ENCODE measurements at regions not wholly inside any gene's neighbourhood (a gene's known extent, or its start where the extent isn't known, plus 50 kb on each side); places are given as distances from the start of the nearest gene placed in this dataset.
A peak's percentile ranks its signal among the peaks of the same experiment; 100 is the strongest.

DNA sequence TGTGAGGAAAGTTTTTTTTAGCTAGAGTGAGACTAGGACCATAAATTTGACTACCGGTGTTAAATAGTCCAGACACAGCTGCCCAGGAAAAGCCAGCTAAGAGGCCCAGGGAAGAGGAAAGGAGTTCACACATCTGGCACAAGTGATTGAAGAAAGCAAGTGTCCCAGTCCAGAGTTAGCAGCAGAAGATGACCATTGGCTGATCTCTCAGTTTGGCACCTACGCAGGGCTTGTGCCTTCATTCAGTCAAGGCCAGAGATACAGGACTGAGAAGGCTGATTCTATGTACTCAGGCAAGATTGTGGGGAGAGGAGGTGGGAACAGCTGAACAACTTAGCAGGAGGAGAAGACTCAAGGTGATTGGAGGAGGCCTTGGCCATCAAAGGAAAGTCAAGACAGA, 575.0 kb upstream of the KLF12 start:
- DNase-seq (ENCODE audit: low read depth) = no peak
- no peak overlapping the region for H3K4me3 ChIP-seq (ENCODE audit: low read depth, low read length)

DNA sequence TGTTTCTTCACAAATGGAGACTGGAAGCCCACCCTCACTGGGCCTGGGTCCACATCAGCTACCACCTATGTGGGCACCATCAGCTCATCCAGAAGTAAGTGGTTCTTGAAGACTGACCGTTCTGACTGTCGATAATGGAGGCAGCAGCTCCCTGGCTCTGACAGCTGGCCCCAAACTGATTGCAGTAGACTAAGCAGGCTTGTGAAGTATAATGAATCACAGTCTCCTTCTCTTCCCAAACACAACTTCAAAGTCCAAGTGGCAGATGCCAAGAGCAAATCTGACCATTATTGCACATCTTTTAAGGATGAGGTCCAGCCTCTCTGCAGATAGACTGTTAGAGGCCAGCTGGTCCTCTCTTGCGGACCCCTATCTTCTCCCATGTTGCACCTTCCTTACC, 574.4 kb upstream of the KLF12 start:
- no peak for DNase-seq (ENCODE audit: low read depth)

GRCh38 chr13:74707291-74707690, 573.1 kb upstream of the KLF12 start:
- no peak for DNase-seq (ENCODE audit: low read depth)
- no peak overlapping the region for H3K4me3 ChIP-seq (ENCODE audit: low read depth, low read length)

More for the DNA sequence above, 574.4 kb upstream of the KLF12 start:
- H3K4me3 ChIP-seq (ENCODE audit: low read depth, low read length) = no peak overlapping the region

DNA sequence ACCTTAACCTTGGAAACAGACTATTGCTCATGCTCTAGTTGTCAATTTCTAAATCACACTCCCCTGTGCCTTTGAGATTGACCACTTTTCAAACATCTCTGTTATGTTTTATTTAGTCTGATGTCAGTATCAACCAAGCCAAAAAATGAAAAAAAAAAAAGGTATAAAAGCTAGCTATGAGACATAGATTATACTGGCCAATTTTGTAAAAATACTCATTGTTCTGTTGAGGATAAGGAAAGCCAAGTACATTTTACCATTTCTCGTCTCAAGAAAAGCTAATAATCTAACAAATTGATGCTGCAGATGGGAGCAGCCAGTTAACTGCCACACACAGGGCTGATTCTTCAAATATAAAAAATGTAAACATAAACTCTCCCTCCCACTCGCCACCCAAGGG, 572.6 kb upstream of the KLF12 start:
- no peak for DNase-seq (ENCODE audit: low read depth)

GRCh38 chr13:74705438-74705837, 571.2 kb upstream of the KLF12 start:
- no peak for DNase-seq (ENCODE audit: low read depth)
- no peak overlapping the region for H3K4me3 ChIP-seq (ENCODE audit: low read depth, low read length)

More for the DNA sequence above, 572.6 kb upstream of the KLF12 start:
- H3K4me3 ChIP-seq (ENCODE audit: low read depth, low read length) = no peak overlapping the region

DNA sequence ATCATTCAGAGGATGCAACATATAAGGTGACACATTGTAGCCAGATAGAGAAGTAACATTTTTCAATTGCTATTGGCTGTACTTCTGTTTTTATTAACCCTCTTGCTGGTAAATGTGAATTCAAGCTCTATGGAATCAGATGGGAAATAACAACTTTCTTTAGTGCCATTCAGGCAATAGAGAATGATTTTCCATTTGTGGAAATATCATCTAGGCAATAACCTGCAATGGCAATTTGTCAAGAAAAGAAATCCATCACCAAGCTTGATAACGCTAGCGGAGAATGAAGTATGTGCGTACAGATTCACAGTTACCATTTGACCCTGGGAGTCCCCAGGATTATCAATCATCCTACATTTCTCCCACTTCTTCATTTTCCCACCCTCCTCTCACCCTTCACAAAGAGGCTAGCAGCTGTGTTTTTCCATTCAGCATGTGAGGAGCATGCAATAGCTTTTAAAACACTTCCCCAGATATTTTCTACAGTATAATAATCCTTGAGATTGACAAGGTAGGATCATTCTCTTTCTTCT, 569.7 kb upstream of the KLF12 start:
- no peak for DNase-seq (ENCODE audit: low read depth)
- no peak overlapping the region for H3K4me3 ChIP-seq (ENCODE audit: low read depth, low read length)

DNA sequence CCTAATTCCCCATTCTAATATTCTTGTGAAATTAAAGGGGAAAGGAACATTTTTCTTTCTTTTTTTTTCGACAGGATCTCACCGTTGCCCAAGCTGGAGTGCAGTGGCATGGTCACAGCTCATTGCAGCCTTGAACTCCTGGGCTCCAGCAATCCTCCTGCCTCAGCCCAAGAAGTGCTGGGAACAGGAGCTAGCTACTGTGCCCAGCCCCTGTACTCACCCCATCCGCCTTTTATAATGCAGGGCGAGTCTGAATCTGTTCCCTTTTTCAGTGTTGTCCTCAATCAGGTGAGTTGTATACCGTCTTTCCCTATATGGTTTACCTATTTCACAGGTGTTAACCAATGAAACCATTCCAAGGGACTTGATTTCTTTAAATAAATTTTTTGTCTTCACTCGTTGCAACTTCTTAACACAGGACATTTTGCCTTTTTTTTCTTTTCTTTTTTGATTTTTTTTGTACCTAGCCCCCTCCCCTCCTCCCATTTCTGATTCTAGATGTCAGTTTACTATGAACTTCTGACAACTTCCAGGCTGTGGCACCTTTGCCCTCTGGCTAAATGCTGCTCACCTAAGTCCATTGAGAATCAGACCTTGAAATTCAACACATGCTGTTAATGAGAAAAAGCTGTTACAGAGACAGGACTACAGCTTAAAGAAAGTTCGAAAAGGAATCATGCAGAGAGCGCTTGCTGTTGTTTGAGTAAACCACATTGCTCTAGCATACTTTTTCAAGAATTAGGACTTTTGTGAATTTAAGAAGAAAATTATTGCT, 562.1 kb upstream of the KLF12 start:
- no peak for DNase-seq (ENCODE audit: low read depth)
- H3K4me3 ChIP-seq (ENCODE audit: low read depth, low read length) = no peak overlapping the region

DNA sequence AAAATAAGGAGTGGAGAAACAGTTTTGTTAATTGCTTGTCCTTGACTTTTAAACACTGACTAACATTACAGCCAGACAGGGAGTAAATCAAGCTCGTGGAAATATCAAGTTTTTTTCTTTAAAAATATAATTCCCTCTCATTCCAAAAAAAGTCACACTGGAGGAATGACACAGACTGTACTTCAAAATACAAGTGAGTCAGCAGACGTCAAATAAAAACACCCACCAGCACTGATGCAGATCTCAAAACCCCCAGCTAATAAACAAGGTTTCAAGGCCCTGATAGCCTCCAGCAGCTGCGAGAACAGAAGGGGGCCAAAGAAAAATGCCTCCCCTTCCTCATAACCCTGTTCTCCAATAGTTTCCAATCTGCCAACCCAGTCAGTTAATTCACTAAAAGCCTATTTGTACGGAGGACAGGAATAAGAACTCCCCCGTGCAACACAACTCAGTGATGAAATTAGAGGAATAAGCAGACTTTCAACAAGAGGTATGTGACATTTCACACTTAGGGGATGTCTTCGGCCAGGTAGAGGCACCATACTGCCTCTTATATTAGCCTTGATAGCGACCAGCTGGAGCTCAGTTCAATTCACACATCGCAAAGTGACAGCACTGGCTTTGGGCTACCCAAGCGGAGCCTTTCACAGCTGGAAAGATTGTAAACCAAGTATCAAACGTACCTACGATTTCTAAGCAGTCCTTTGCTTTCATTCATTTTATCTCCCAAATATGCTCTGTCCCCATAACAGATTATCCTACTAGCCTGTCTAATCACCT, 561.0 kb upstream of the KLF12 start:
- no peak overlapping the region for H3K4me3 ChIP-seq (ENCODE audit: low read depth, low read length)
- no peak for DNase-seq (ENCODE audit: low read depth)

DNA sequence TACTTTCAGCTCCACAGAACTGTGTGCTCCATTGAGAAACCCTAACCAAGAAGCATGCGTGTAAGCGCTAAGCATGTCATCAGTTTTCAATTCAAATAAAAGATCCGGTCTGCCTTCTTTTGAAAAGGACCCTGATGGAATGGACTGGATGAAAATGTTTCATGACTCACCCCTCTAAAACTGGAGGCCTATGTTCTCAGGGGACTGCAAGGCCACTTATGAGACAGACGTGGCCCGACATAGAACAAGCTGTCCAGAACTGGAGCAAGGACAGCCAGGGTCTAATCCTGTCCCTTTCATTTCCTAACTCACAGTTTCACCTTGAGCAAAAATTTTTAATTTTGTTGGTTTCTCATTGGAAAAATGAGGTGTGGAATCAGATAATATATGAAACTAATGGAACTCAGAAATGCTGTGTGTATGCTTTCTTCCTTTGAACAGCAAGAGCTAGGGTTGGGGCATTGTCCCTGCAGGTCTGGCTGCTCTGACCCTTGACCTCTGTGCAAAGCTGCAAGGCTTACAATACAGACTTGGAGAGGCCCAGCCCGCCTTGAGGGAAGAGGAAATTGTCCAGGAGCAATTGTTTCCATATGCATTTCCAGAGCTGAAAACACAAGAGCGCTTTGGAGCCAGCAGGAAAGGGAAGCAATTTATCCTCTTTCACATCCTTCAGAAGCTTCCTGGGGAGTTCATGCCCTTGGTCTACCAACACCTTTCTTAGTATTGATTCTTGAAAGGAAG, 553.4 kb upstream of the KLF12 start:
- peak; percentile 25 for DNase-seq (ENCODE audit: low read depth)
- H3K4me3 ChIP-seq (ENCODE audit: low read depth, low read length) = no peak overlapping the region

DNA sequence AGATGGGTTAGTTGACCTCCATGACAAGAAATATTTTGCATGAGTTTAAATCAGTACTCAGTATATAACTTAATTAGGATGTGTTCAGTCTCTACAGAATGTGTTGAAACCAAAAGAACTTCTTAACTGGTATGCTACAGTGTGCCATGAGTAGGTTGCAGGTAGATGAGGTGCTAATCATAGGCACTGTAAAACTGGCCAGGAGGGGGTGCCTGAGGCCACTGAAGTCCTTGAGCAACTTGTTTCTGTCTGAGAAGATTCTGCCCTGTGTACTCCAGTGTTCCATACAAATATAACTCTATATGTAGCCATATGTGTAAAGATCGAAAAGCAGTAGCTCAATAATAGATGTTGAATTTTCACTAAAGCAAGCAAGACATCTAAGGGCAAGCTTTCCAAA, 549.2 kb upstream of the KLF12 start:
- H3K4me3 ChIP-seq (ENCODE audit: low read depth, low read length) = no peak overlapping the region
- no peak for DNase-seq (ENCODE audit: low read depth)

DNA sequence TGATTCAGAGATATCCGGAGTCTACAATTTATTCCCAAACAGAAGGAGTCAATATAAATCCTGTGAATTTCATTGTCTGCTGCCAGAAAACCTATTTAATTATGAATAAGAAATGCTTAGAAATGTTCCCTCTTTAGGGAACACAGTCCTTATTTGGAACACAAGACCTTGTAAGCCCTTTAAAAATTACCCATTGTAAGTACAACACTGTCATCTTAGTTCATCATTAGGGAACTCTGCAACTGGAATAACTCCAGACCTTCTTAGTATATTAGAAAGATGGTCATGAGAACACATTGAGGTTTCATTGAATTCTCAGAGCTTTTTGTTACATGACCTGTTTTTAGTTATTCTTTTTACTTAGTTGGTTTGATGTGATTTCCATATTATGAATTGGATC, 548.5 kb upstream of the KLF12 start:
- no peak for DNase-seq (ENCODE audit: low read depth)
- H3K4me3 ChIP-seq (ENCODE audit: low read depth, low read length) = no peak overlapping the region

DNA sequence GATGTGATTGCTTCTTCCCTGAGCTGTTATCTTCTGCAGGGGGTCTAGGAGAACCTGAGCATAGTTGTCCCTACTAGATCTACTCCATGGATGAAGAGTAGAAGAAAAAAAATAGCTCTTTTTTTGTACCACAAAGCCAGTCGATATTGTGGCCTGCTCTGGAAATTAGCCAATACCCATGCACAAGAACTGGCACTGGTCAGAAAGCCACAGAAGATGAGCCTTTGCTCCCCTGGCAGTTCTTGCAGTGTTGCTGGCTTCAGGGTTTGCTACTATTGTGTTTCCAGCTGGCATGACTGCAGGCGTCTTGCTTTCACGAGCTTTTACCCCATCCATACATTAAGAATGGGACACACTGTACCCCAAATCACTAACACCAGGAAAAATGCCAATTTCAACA, 547.7 kb upstream of the KLF12 start:
- no peak for DNase-seq (ENCODE audit: low read depth)
- no peak overlapping the region for H3K4me3 ChIP-seq (ENCODE audit: low read depth, low read length)

- no peak overlapping the region for H3K4me3 ChIP-seq (ENCODE audit: low read depth, low read length)
- DNase-seq (ENCODE audit: low read depth) = no peak
These were observed 544.2 kb upstream of the KLF12 start for GRCh38 chr13:74678308-74678965.

DNA sequence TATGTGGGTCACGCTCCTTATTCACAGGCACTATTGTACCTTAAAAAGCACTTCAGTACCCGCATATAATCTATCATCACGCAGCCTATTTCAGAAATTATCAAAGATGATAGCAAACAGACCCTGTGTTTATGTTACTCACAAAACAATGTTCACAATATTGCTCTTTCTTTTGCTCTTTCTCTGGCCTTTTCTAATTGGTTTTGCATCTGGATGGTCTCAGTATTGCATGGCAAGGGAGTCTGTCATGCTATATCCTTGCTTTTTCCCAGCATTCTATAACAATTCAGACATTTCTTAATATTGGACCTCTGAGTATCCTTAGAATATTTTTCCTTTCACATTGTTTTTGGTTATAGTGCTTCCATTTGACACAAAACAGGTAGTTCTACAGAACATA, 541.8 kb upstream of the KLF12 start:
- H3K4me3 ChIP-seq (ENCODE audit: low read depth, low read length) = no peak overlapping the region
- no peak for DNase-seq (ENCODE audit: low read depth)

GRCh38 chr13:74675182-74675581, 541.0 kb upstream of the KLF12 start:
- no peak overlapping the region for H3K4me3 ChIP-seq (ENCODE audit: low read depth, low read length)
- DNase-seq (ENCODE audit: low read depth) = no peak

GRCh38 chr13:74674720-74675119, 540.5 kb upstream of the KLF12 start:
- H3K4me3 ChIP-seq (ENCODE audit: low read depth, low read length) = no peak overlapping the region
- no peak for DNase-seq (ENCODE audit: low read depth)

DNA sequence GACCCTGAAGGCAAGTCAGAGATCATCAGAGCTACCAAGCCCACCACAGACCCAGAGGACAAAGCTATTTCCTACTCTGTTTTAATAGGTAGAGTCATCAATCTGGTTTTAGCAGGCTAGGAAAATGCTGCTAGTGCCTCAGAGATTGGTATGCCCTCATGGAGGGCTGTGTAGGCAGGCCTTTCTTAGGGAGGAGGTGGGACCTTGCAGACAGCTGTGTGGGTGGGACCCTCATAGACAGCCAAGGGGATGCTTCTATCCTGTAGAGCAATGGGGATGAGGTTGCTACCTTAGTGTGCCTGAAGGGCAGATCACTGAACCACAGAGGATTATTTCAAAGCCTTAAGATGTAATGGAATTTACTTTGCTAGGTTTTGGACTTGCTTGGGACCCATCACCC, 534.9 kb upstream of the KLF12 start:
- no peak for DNase-seq (ENCODE audit: low read depth)
- no peak overlapping the region for H3K4me3 ChIP-seq (ENCODE audit: low read depth, low read length)

GRCh38 chr13:74667656-74668203, 533.5 kb upstream of the KLF12 start:
- no peak for DNase-seq (ENCODE audit: low read depth)
- no peak overlapping the region for H3K4me3 ChIP-seq (ENCODE audit: low read depth, low read length)

GRCh38 chr13:74662905-74663304, 528.7 kb upstream of the KLF12 start:
- DNase-seq (ENCODE audit: low read depth) = no peak
- H3K4me3 ChIP-seq (ENCODE audit: low read depth, low read length) = no peak overlapping the region

Data from skeletal muscle cell (primary cell).